SU-DHL-6 (cell line): ENCODE measurements at regions not wholly inside any gene's neighbourhood (a gene's known extent, or its start where the extent isn't known, plus 50 kb on each side); places are given as distances from the start of the nearest gene placed in this dataset.

ENCODE experiments used
- H2AFZ ChIP-seq: fragments of 200-600 bp; sonication (generic); 2 replicates; pipeline ENCODE4 v1.6.1; 2014; ENCODE audit warnings: low read depth, mild to moderate bottlenecking, moderate library complexity, mixed read lengths, antibody characterized with exemption, low read length; ENCODE audit not compliant: severe bottlenecking
- H3F3A ChIP-seq: fragments of 200-600 bp; shearing (Covaris generic); 2 replicates; pipeline ENCODE4 v1.6.0; 2016; ENCODE audit warnings: antibody characterized with exemption, mild to moderate bottlenecking; ENCODE audit not compliant: insufficient read depth
- H3K27ac ChIP-seq: fragments of 200-600 bp; sonication (generic); 2 replicates; pipeline ENCODE4 v1.5.1; 2016; ENCODE audit warnings: low read depth, mild to moderate bottlenecking, low read length, moderate library complexity, mixed read lengths
- H3K27me3 ChIP-seq: fragments of 200-600 bp; sonication (generic), shearing (Covaris generic); 2 replicates; pipeline ENCODE4 v1.6.0; 2014; ENCODE audit warnings: mild to moderate bottlenecking, low read length
- H3K36me3 ChIP-seq: fragments of 200-600 bp; sonication (generic); 2 replicates; pipeline ENCODE4 v1.6.1; 2014; ENCODE audit warnings: mild to moderate bottlenecking, low read length, mixed read lengths
- H3K4me2 ChIP-seq: fragments of 300-600, 200-600 bp; shearing (Covaris generic), sonication (generic); 2 replicates; pipeline ENCODE4 v1.6.0; 2014; ENCODE audit warnings: low read length, low read depth, mild to moderate bottlenecking; ENCODE audit not compliant: poor library complexity, severe bottlenecking
- H3K4me3 ChIP-seq: fragments of 200-600 bp; sonication (generic); 2 replicates; pipeline ENCODE4 v1.5.1; 2014; ENCODE audit warnings: antibody characterized with exemption, low read length, mild to moderate bottlenecking, mixed read lengths; ENCODE audit not compliant: insufficient read depth, poor library complexity, severe bottlenecking
- H3K79me2 ChIP-seq: fragments of 200-600 bp; sonication (generic); 2 replicates; pipeline ENCODE4 v1.6.1; 2014; ENCODE audit warnings: mild to moderate bottlenecking, low read length, moderate library complexity; ENCODE audit not compliant: insufficient read depth
- H3K9ac ChIP-seq: fragments of 200-600 bp; sonication (generic); 2 replicates; pipeline ENCODE4 v1.7.0; 2014; ENCODE audit warnings: mild to moderate bottlenecking, low read length
- H3K9me2 ChIP-seq: fragments of 200-600 bp; sonication (generic); replicated peaks from 2 replicates; pipeline ENCODE4 v1.6.1; 2014; ENCODE audit warnings: low read length; ENCODE audit not compliant: insufficient read depth
- H3K9me3 ChIP-seq: fragments of 200-600 bp; sonication (generic); 2 replicates; pipeline ENCODE4 v1.6.1; 2014; ENCODE audit warnings: low read length, mixed read lengths; ENCODE audit not compliant: insufficient read depth
- H4K20me1 ChIP-seq: fragments of 200-600 bp; sonication (generic); 2 replicates; pipeline ENCODE4 v1.6.1; 2014; ENCODE audit warnings: low read depth, mild to moderate bottlenecking, antibody characterized with exemption, low read length, moderate library complexity, mixed read lengths
- EZH2phosphoT487 ChIP-seq: fragments of 200-600 bp; sonication (generic), shearing (Covaris generic); conservative IDR thresholded peaks from 2 replicates; pipeline ENCODE4 v1.6.1; 2018; ENCODE audit warnings: mild to moderate bottlenecking, antibody characterized with exemption, low read length, moderate library complexity, mixed read lengths
- TF ChIP-seq, protein P1 (sequence below): fragments of 200-600 bp; sonication (generic); IDR thresholded peaks from one replicate; pipeline ENCODE4 v1.5.1; 2017; ENCODE audit warnings: antibody characterized with exemption, mild to moderate bottlenecking, low read length, moderate library complexity; ENCODE audit not compliant: insufficient read depth, poor library complexity, severe bottlenecking

DNA sequence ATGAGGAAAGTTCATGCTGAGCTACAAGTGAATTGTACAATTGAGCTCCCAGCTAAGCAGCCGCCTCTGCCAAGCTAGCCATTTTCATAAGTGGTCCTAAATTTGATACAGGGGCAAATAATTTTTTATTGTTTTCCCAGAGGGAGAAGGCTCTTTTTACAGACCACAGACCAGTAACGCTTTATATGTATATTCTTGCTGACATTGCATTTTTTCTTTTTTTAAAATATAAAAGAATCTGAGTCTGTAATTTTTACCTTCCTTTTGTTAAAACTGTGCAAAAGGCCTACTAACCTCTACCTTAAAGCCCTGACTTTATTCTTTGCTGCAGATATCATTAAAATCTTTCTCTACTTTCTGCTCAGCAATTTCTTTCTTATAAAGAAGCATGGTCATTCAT lies 501.2 kb upstream of the INTU start:
- Histone ChIP-seq H3K79me2 (no peaks in the 10 kb centered on the region), H3K4me3 (no peak overlapping the region), H3K9ac (no peak overlapping the region), H3K4me2 (no peak overlapping the region), H3K27me3 (no peaks in the 10 kb centered on the region), H3K27ac (no peak overlapping the region), H3K9me2 (no peaks in the 10 kb centered on the region), H4K20me1 (no peaks in the 10 kb centered on the region), H2AFZ (no peak overlapping the region), H3K36me3 (no peaks in the 10 kb centered on the region), H3K9me3 (no peaks in the 10 kb centered on the region), H3F3A (no peaks in the 10 kb centered on the region)
- no peak for TF ChIP-seq EZH2phosphoT487
- TF ChIP-seq, protein P1, sequence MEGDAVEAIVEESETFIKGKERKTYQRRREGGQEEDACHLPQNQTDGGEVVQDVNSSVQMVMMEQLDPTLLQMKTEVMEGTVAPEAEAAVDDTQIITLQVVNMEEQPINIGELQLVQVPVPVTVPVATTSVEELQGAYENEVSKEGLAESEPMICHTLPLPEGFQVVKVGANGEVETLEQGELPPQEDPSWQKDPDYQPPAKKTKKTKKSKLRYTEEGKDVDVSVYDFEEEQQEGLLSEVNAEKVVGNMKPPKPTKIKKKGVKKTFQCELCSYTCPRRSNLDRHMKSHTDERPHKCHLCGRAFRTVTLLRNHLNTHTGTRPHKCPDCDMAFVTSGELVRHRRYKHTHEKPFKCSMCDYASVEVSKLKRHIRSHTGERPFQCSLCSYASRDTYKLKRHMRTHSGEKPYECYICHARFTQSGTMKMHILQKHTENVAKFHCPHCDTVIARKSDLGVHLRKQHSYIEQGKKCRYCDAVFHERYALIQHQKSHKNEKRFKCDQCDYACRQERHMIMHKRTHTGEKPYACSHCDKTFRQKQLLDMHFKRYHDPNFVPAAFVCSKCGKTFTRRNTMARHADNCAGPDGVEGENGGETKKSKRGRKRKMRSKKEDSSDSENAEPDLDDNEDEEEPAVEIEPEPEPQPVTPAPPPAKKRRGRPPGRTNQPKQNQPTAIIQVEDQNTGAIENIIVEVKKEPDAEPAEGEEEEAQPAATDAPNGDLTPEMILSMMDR: no peak

DNA sequence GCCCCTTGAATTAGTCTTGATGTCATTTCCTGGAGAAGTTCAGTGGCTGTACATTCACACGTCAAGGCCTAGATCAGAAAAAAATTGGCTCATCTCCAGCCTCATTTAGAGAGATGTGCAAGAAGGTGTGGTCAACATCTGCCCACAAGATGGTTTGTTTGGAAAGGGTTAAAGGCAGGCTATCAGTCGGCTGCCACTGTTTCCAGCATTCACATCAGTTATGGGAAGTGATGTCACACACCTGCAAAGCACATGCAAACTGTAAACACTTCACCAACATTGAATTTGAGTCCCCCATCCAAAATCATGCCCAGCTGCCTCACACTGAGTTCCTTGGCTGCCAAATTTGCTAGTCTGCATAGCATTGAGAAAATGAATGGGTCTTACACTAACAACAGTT lies 498.3 kb upstream of the INTU start:
- Histone ChIP-seq H3K27ac (no peak overlapping the region), H3K4me3 (no peak overlapping the region), H3K27me3 (no peaks in the 10 kb centered on the region), H4K20me1 (no peaks in the 10 kb centered on the region), H3K4me2 (no peak overlapping the region), H3F3A (no peaks in the 10 kb centered on the region), H3K79me2 (no peaks in the 10 kb centered on the region), H3K9me2 (no peaks in the 10 kb centered on the region), H3K9ac (no peak overlapping the region), H3K9me3 (no peaks in the 10 kb centered on the region), H2AFZ (peak overlapping the region; percentile 68), H3K36me3 (no peaks in the 10 kb centered on the region)
- TF ChIP-seq, protein P1: no peak
- no peak for TF ChIP-seq EZH2phosphoT487

DNA sequence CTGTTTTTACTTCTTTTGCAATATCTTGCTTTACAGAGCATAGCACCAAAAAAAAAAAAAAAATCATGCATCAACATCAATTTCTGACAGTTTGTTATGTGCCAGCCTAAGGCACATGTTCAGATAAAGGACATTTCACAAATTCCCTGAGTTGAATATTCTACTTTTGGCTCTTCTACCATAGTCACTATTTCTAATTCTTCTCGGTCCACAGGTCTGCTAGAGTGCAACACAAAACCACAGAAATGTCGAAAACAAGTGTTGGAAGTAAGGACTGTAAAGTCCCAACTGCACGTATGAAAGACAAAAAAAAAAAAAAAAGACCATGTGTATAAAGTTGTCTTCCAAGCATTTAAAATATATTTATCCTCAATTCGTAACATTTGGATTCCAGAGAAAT lies 494.2 kb upstream of the INTU start:
- Histone ChIP-seq H3K9me2 (no peaks in the 10 kb centered on the region), H3K9ac (no peak overlapping the region), H3K36me3 (no peaks in the 10 kb centered on the region), H4K20me1 (no peaks in the 10 kb centered on the region), H3F3A (no peaks in the 10 kb centered on the region), H3K9me3 (no peaks in the 10 kb centered on the region), H3K27ac (no peak overlapping the region), H3K4me3 (no peak overlapping the region), H3K4me2 (no peak overlapping the region), H3K79me2 (no peaks in the 10 kb centered on the region), H2AFZ (no peak overlapping the region), H3K27me3 (no peaks in the 10 kb centered on the region)
- no peak for TF ChIP-seq EZH2phosphoT487
- TF ChIP-seq, protein P1: no peak
